HG03097 (cell line): ENCODE measurements at regions not wholly inside any gene's neighbourhood (a gene's known extent, or its start where the extent isn't known, plus 50 kb on each side); places are given as distances from the start of the nearest gene placed in this dataset.
"Not testable (repeated sequence)": the region's sequence is repeated elsewhere in the genome, so short reads cannot be mapped to it uniquely, and the experiment has no call there.

Experiments
- ATAC-seq: cut with Tn5 transposase; IDR thresholded peaks from one replicate; pipeline ENCODE4 v1.9.1; 2021; ENCODE audit not compliant: unreplicated experiment, low FRiP score

- ATAC-seq: no peak
Observed at GRCh38 chr7:101707587-101707986, 78.5 kb upstream of the MYL10 start.

GRCh38 chr7:101708223-101708622 lies 79.1 kb upstream of the MYL10 start:
- ATAC-seq: no peak

DNA sequence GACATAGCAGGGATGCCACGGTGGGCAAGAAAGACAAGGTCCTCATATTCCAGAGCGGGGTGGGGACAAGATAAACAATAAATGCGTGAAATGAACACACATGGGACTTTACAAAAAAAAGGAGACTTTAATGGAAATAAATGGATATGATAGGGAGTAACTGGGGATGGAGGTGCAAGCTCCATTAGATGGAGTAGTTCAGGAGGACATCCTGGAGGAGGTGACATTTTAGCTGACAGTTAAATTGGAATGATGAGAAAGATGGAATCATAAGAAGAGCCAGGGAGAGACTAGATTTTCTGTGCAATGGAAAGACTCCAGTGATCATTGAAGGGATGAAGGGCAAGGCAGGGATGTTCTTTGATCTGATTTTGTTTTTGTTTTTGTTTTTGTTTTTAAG lies 83.6 kb upstream of the MYL10 start:
- no peak for ATAC-seq

GRCh38 chr7:101714097-101714496 lies 85.0 kb upstream of the MYL10 start:
- no peak for ATAC-seq

- ATAC-seq: no peak
Observed at GRCh38 chr7:101717628-101718357, 88.7 kb upstream of the MYL10 start.

GRCh38 chr7:101718363-101719122 lies 89.4 kb upstream of the MYL10 start:
- no peak for ATAC-seq

GRCh38 chr7:101719123-101719470 lies 90.0 kb upstream of the MYL10 start:
- no peak for ATAC-seq

- no peak for ATAC-seq
Observed at GRCh38 chr7:101720324-101720723, 91.2 kb upstream of the MYL10 start.

DNA sequence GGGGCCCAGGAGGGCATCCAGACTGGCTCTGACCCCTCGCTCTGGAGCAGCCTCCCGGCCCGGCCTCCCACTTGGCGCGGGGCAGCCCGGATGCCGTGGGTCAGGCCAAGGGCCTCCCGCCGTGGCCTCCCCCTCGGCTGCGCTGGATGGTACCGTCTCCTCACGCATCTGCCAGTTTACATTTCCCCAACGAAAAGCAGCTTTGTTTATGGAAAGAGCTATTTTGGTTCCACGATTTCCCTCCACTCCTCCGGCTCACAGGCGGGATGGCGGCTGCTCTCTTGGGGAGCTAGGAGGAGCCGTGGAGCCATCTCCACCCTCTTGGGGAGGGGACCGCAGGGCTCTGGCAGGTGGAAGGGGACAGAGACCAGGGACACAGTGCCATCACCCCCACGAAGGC lies 93.2 kb upstream of the MYL10 start:
- no peak for ATAC-seq

GRCh38 chr7:101723835-101724234 lies 93.6 kb upstream of the CUX1 start:
- ATAC-seq: no peak

DNA sequence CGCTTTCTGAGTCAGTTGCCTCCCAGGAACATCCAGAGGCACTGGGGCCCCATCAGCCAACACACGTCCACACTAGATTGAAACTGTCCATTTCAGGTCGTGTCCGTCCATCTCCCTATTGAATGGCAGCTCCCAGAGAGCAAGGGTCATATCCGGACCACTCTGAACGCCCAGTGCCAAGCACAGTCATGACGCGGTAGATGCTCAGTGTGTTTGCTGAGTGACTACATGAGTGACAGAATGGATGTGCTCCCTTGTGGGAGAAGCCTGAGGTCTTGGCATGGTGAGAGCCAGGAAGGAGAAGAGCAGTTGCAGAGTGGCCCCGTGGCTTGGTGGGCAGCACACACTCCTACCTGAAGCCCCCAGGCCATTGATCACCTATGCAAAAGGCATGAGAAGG lies 92.5 kb upstream of the CUX1 start:
- no peak for ATAC-seq

DNA sequence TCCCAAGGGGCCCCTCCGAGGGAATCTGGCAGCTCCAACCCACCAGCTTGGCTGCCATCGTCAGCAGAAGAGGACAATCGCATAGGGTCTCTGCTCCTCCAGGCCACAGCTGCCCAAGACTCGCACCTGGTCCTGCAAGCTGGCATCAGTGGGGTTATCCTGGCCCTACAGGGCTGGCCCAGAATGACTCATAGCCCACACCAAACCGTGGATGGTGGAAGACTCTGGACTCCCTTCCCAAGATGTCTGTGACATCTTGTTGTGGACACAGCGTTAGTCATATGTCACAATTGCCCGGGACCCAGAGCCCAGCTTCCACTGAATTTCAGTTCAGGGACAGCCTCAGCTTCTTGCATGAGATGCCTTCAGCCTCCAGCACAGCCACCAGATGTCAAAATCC lies 91.5 kb upstream of the CUX1 start:
- ATAC-seq: no peak

GRCh38 chr7:101727184-101727583 lies 90.2 kb upstream of the CUX1 start:
- ATAC-seq: no peak

- ATAC-seq: no peak
Observed at GRCh38 chr7:101728128-101728527, 89.3 kb upstream of the CUX1 start.

DNA sequence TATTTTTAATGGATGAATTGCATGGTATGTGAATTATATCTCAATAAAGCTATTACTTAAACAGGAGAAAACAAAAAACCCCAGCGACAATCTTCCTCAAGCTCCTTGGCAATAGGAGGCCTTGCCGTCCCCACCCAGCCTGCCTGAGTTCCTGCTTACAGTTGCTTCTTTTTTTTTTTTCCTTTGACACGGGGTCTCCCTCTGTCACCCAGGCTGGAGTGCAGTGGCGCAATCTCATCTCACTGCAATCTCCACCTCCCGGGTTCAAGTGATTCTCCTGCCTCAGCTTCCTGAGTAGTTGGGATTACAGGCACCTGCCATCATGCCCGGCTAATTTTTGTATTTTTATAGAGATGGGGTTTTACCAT lies 88.6 kb upstream of the CUX1 start:
- not testable (repeated sequence) for ATAC-seq

DNA sequence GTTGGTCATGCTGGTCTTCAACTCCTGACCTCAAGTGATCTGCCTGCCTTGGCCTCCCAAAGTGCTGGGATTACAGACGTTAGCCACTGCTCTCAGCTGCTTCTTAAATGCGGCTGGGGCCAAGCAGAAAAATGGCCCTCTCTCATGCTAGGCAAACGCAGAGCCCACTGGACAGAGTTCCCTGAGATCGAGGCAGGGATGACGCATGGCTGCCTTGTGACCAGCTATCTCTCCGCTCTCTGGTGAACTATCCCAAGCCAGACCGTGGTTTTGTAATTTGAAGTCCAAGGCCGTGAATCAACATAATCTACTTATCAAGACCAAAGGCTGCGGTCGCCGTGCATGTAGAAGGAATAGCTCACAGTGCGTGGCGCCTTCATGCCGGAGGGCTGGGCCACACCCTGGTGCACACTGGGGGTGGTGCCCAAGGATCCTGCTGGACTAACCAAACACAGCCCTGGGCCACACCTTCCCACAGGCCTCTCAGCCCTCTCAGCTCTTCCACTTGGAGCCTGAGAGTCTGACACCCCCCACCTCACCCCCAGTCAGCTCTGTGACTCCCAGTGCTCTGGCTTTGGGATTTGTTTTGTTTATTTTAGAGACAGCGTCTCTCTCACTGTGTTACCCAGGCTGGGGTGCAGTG lies 88.1 kb upstream of the CUX1 start:
- no peak for ATAC-seq

- no peak for ATAC-seq
Observed at GRCh38 chr7:101731502-101732084, 85.8 kb upstream of the CUX1 start.

- ATAC-seq: peak; percentile 64
Observed at GRCh38 chr7:101733713-101734475, 83.5 kb upstream of the CUX1 start.

GRCh38 chr7:101736084-101736483 lies 81.3 kb upstream of the CUX1 start:
- ATAC-seq: no peak

DNA sequence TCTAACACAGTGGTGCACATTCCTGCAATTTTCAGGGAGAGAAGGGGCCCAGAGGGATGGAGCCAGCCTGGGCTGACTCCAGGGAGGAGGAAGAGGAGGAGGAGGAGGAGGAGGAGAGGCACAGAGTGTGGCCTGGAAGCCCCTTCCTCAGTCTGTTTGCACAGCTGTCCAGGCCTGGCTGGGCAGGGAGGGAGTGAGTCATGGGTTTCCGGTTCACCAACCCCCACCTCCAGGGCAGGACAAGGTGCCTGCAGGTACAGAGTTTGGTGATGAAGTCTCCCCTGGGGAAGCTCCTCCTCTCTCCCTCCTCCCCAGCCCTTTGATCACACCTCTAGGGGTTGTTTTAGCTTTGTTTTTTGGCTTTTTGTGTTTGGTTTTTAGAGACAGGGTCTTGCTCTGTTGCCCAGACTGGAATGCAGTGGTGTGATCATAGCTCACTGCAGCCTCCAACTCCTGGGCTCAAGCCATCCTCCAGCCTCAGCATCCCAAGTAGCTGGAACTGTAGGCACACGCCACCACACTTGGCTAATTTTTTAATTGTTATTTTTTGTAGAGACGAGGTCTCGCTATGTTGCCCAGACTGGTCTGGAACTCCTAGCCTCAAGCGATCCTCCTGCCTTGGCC lies 77.5 kb upstream of the CUX1 start:
- ATAC-seq: no peak
